ENCODE measurements at regions not wholly inside any gene's neighbourhood (a gene's known extent, or its start where the extent isn't known, plus 50 kb on each side); places are given as distances from the start of the nearest gene placed in this dataset.

GRCh38 chr6:48869595-48869994, 593.5 kb downstream of the MMUT start (continued):
- TF ChIP-seq REST (IDR thresholded peaks at IDR 0.05) = no peak
- no peak for TF ChIP-seq FOXA1 (IDR thresholded peaks at IDR 0.05)

- no peak for DNase-seq (ENCODE audit: low spot score)
- no peak for TF ChIP-seq MAX (IDR thresholded peaks at IDR 0.05)
- no peak for TF ChIP-seq ATF3 (IDR thresholded peaks at IDR 0.05)
- no peak for TF ChIP-seq HNF4G (IDR thresholded peaks at IDR 0.05)
- no peak for TF ChIP-seq YY1 (IDR thresholded peaks at IDR 0.05)
- no peak for TF ChIP-seq JUND (IDR thresholded peaks at IDR 0.05)
- Histone ChIP-seq H3K9ac (ENCODE audit: low read depth in 1 of 2, low read length in 2 of 2) (no peak overlapping the region), H3K27me3 (ENCODE audit: control insufficient read depth in 4 of 4, insufficient read depth in 4 of 4, low read length in 3 of 4) (peaks cover 0 to 3% (median 0%) of the 10 kb centered on the region in 4 donors), H3K27ac (ENCODE audit: low read depth in 1 of 2, low read length in 2 of 2) (no peak overlapping the region), H3K4me3 (ENCODE audit: low read depth in 1 of 3, low read length in 3 of 3) (no peak overlapping the region), H3K36me3 (ENCODE audit: control insufficient read depth in 4 of 4, insufficient read depth in 3 of 4, low read depth in 1 of 4, low read length in 3 of 4) (no peaks in the 10 kb centered on the region), H3K4me1 (ENCODE audit: control insufficient read depth in 4 of 4, insufficient read depth in 4 of 4, low read length in 3 of 4) (no peaks in the 10 kb centered on the region), H3K9me3 (ENCODE audit: control insufficient read depth in 4 of 4, low read length in 3 of 4) (peaks cover 0 to 6% (median 0%) of the 10 kb centered on the region in 4 donors)
- WGBS = 74% methylated on average over 3 of the region's 3 CpGs
Measured at GRCh38 chr6:48866682-48867081, 596.4 kb downstream of the MMUT start.

GRCh38 chr6:48860175-48860574, 602.9 kb downstream of the MMUT start:
- 88% methylated on average over 3 of the region's 3 CpGs for WGBS
- H3K27ac ChIP-seq (ENCODE audit: low read depth in 1 of 2, low read length in 2 of 2) = no peak overlapping the region

GRCh38 chr6:48859562-48860123, 603.4 kb downstream of the MMUT start:
- peaks cover 0 to 6% (median 0%) of the 10 kb centered on the region in 4 donors for H3K9me3 ChIP-seq (ENCODE audit: control insufficient read depth in 4 of 4, low read length in 3 of 4)
- no peaks in the 10 kb centered on the region for H3K4me1 ChIP-seq (ENCODE audit: control insufficient read depth in 4 of 4, insufficient read depth in 4 of 4, low read length in 3 of 4)
- H3K27me3 ChIP-seq (ENCODE audit: control insufficient read depth in 4 of 4, insufficient read depth in 4 of 4, low read length in 3 of 4) = peaks cover 0 to 3% (median 0%) of the 10 kb centered on the region in 4 donors
- no peak overlapping the region for H3K4me3 ChIP-seq (ENCODE audit: low read depth in 1 of 3, low read length in 3 of 3)
- no peak overlapping the region for H3K9ac ChIP-seq (ENCODE audit: low read depth in 1 of 2, low read length in 2 of 2)
- H3K27ac ChIP-seq (ENCODE audit: low read depth in 1 of 2, low read length in 2 of 2) = no peak overlapping the region
- no peak for DNase-seq (ENCODE audit: low spot score)
- 49% methylated on average over 2 of the region's 2 CpGs for WGBS
- H3K36me3 ChIP-seq (ENCODE audit: control insufficient read depth in 4 of 4, insufficient read depth in 3 of 4, low read depth in 1 of 4, low read length in 3 of 4) = no peaks in the 10 kb centered on the region
- TF ChIP-seq HNF4G (IDR thresholded peaks at IDR 0.05) = no peak
- TF ChIP-seq RAD21 (IDR thresholded peaks at IDR 0.05) = no peak
- no peak for TF ChIP-seq EGR1 (IDR thresholded peaks at IDR 0.05; ENCODE audit: low read depth in 2 of 2)
- TF ChIP-seq MAX (IDR thresholded peaks at IDR 0.05) = no peak
- no peak for TF ChIP-seq ATF3 (IDR thresholded peaks at IDR 0.05)
- no peak for TF ChIP-seq JUND (IDR thresholded peaks at IDR 0.05)
- TF ChIP-seq ZBTB33 (IDR thresholded peaks at IDR 0.05) = no peak
- no peak for TF ChIP-seq FOXA1 (IDR thresholded peaks at IDR 0.05)
- TF ChIP-seq SP1 (IDR thresholded peaks at IDR 0.05) = no peak
- no peak for TF ChIP-seq CTCF (IDR thresholded peaks at IDR 0.05; ENCODE audit: low read depth, low read length, missing input control)
- TF ChIP-seq HNF4A (conservative IDR thresholded peaks at IDR 0.05) = no peak
- TF ChIP-seq RXRA (IDR thresholded peaks at IDR 0.05) = no peak
- no peak for TF ChIP-seq GABPA (IDR thresholded peaks at IDR 0.05 in 1 of 2, conservative IDR thresholded peaks at IDR 0.05 in 1 of 2)
- TF ChIP-seq YY1 (IDR thresholded peaks at IDR 0.05) = no peak

More at GRCh38 chr6:48860175-48860574, 602.9 kb downstream of the MMUT start:
- peaks cover 0 to 6% (median 0%) of the 10 kb centered on the region in 4 donors for H3K9me3 ChIP-seq (ENCODE audit: control insufficient read depth in 4 of 4, low read length in 3 of 4)
- no peak overlapping the region for H3K4me3 ChIP-seq (ENCODE audit: low read depth in 1 of 3, low read length in 3 of 3)
- no peaks in the 10 kb centered on the region for H3K4me1 ChIP-seq (ENCODE audit: control insufficient read depth in 4 of 4, insufficient read depth in 4 of 4, low read length in 3 of 4)
- no peaks in the 10 kb centered on the region for H3K36me3 ChIP-seq (ENCODE audit: control insufficient read depth in 4 of 4, insufficient read depth in 3 of 4, low read depth in 1 of 4, low read length in 3 of 4)
- peaks cover 0 to 3% (median 0%) of the 10 kb centered on the region in 4 donors for H3K27me3 ChIP-seq (ENCODE audit: control insufficient read depth in 4 of 4, insufficient read depth in 4 of 4, low read length in 3 of 4)
- no peak overlapping the region for H3K9ac ChIP-seq (ENCODE audit: low read depth in 1 of 2, low read length in 2 of 2)
- no peak for TF ChIP-seq RAD21 (IDR thresholded peaks at IDR 0.05)
- DNase-seq (ENCODE audit: low spot score) = no peak

Measured in liver (tissue), 8 donors.